ENCODE measurements at regions not wholly inside any gene's neighbourhood (a gene's known extent, or its start where the extent isn't known, plus 50 kb on each side); places are given as distances from the start of the nearest gene placed in this dataset.

GRCh38 chr3:150264561-150265279 lies 143.4 kb upstream of the TSC22D2 start:
- TF ChIP-seq CTCF (IDR thresholded peaks at IDR 0.05) (no peak), POLR2A (IDR thresholded peaks at IDR 0.05) (no peak)
